Stomach (tissue), 8 donors: ENCODE measurements at regions not wholly inside any gene's neighbourhood (a gene's known extent, or its start where the extent isn't known, plus 50 kb on each side); places are given as distances from the start of the nearest gene placed in this dataset.

ENCODE experiments used
- DNase-seq, 2 donors: peaks; one replicate each; pipeline versions ENCODE4 v3.0.0 to v3.0.0-alpha.2; 2013 to 2019
- H3K27ac ChIP-seq, 5 donors: fragments of 200-600 bp in 4 of 5; sonication (generic) in 4 of 5; one replicate each; pipeline ENCODE4 v1.5.1; 2013 to 2019; ENCODE audit warnings: mild to moderate bottlenecking in 1 of 5, moderate library complexity in 1 of 5
- H3K27me3 ChIP-seq, 3 donors: fragments of 200-600 bp; sonication (generic); one replicate each; pipeline ENCODE4 v1.5.1; 2017 to 2019; ENCODE audit warnings: mixed run types in 1 of 3
- H3K36me3 ChIP-seq, 4 donors: fragments of 200-600 bp; sonication (generic); 1 replicate in 3 of 4; 2 replicates in 1 of 4; pipeline ENCODE4 v1.5.1; 2016 to 2019
- H3K4me1 ChIP-seq, 4 donors: fragments of 200-600 bp; sonication (generic); one replicate each; pipeline ENCODE4 v1.5.1; 2016 to 2019
- H3K4me3 ChIP-seq, 4 donors: fragments of 200-600 bp; sonication (generic) in 3 of 4; one replicate each; pipeline ENCODE4 v1.5.1; 2016 to 2019; ENCODE audit warnings: mild to moderate bottlenecking in 1 of 4
- H3K9me3 ChIP-seq, 4 donors: fragments of 200-600 bp; sonication (generic); one replicate each; pipeline ENCODE4 v1.5.1; 2016 to 2019
- EP300 ChIP-seq: sonication (generic); formaldehyde crosslinking; IDR thresholded peaks from one replicate; pipeline ENCODE4 v1.6.1; 2017; ENCODE audit warnings: antibody characterized with exemption
- POLR2A ChIP-seq, 4 donors: fragments of 450-650 bp; IDR thresholded peaks; one replicate each; pipeline ENCODE4 v1.6.1; 2016; ENCODE audit warnings: antibody characterized with exemption in 4 of 4, control low read depth in 2 of 4, mild to moderate bottlenecking in 1 of 4, moderate library complexity in 1 of 4
- POLR2AphosphoS5 ChIP-seq, 3 donors: sonication (generic); formaldehyde crosslinking; IDR thresholded peaks; one replicate each; pipeline ENCODE4 v1.6.1; 2016; ENCODE audit warnings: antibody characterized with exemption in 3 of 3
- WGBS, 5 donors: extraction: QIAGEN DNeasy Blood & Tissue Kit in 3 of 5; methylation state at CpG; one replicate each; pipeline versions ENCODE4 v1.1.5 to v1.1.7; 2013 to 2018; 5-methylcytosine and 5-hydroxymethylcytosine counted together
- intact Hi-C: fragments of 100-400 bp; cut with DNase I; formaldehyde crosslinking; loops from one replicate; pipeline ENCODE4 v1.15.1; 2023; ENCODE audit warnings: low total_unique reads
- TF ChIP-seq, protein P1 (sequence below), 7 experiments: fragments of 450-650 bp in 4 of 7; fragments of 200-600 bp in 3 of 7; sonication (generic) in 3 of 7; IDR thresholded peaks; one replicate each; pipeline ENCODE4 v1.5.1; 2016 to 2019; ENCODE audit warnings: antibody characterized with exemption in 7 of 7, control low read depth in 2 of 7, mild to moderate bottlenecking in 1 of 7
- donor health status: healthy with polysubstance abuse.
- donor health status: Bipolar disorder and iron deficiency.
- donor health status: healthy.

GRCh38 chr12:4074129-4074528 lies 199.4 kb upstream of the CCND2 start:
- 77 to 88% (median 84%) methylated on average over 4 of the region's 4 CpGs for WGBS, 5 donors
- peaks cover 0 to 3% (median 0%) of the 10 kb centered on the region in 4 donors for H3K9me3 ChIP-seq
- DNase-seq = no peak
- TF ChIP-seq, protein P1, sequence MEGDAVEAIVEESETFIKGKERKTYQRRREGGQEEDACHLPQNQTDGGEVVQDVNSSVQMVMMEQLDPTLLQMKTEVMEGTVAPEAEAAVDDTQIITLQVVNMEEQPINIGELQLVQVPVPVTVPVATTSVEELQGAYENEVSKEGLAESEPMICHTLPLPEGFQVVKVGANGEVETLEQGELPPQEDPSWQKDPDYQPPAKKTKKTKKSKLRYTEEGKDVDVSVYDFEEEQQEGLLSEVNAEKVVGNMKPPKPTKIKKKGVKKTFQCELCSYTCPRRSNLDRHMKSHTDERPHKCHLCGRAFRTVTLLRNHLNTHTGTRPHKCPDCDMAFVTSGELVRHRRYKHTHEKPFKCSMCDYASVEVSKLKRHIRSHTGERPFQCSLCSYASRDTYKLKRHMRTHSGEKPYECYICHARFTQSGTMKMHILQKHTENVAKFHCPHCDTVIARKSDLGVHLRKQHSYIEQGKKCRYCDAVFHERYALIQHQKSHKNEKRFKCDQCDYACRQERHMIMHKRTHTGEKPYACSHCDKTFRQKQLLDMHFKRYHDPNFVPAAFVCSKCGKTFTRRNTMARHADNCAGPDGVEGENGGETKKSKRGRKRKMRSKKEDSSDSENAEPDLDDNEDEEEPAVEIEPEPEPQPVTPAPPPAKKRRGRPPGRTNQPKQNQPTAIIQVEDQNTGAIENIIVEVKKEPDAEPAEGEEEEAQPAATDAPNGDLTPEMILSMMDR (IDR thresholded peaks at IDR 0.05) = no peak
- TF ChIP-seq EP300 = no peak
- TF ChIP-seq POLR2A (IDR thresholded peaks at IDR 0.05) = no peak
- TF ChIP-seq POLR2AphosphoS5 (IDR thresholded peaks at IDR 0.05) = no peak
- no peak overlapping the region for H3K4me3 ChIP-seq
- H3K27ac ChIP-seq = no peak overlapping the region
- no peaks in the 10 kb centered on the region for H3K36me3 ChIP-seq
- no peaks in the 10 kb centered on the region for H3K27me3 ChIP-seq
- intact Hi-C loops = no loop called here
- H3K4me1 ChIP-seq = no peaks in the 10 kb centered on the region

GRCh38 chr12:4069670-4070010 lies 196.4 kb upstream of the PARP11 start:
- Histone ChIP-seq H3K27me3 (no peaks in the 10 kb centered on the region), H3K36me3 (no peaks in the 10 kb centered on the region), H3K4me1 (no peaks in the 10 kb centered on the region), H3K27ac (no peak overlapping the region), H3K9me3 (no peaks in the 10 kb centered on the region), H3K4me3 (no peak overlapping the region)
- intact Hi-C loops = no loop called here
- DNase-seq = no peak
- TF ChIP-seq POLR2AphosphoS5 (IDR thresholded peaks at IDR 0.05) (no peak), POLR2A (IDR thresholded peaks at IDR 0.05) (no peak), EP300 (no peak)
- TF ChIP-seq, protein P1 (IDR thresholded peaks at IDR 0.05) = no peak
- 90 to 95% (median 93%) methylated on average over 3 of the region's 3 CpGs for whole genome bisulfite sequencing, 5 donors

GRCh38 chr12:4068981-4069669 lies 195.9 kb upstream of the PARP11 start:
- no peak for DNase-seq
- no peaks in the 10 kb centered on the region for H3K36me3 ChIP-seq
- no peaks in the 10 kb centered on the region for H3K9me3 ChIP-seq
- no peak overlapping the region for H3K27ac ChIP-seq
- H3K27me3 ChIP-seq = no peaks in the 10 kb centered on the region
- intact Hi-C loops = no loop called here
- no peaks in the 10 kb centered on the region for H3K4me1 ChIP-seq
- no peak overlapping the region for H3K4me3 ChIP-seq
- 3 to 24% (median 10%) methylated on average over 2 of the region's 2 CpGs for WGBS, 5 donors
- TF ChIP-seq, protein P1 (IDR thresholded peaks at IDR 0.05) = no peak
- TF ChIP-seq POLR2AphosphoS5 (IDR thresholded peaks at IDR 0.05) (no peak), POLR2A (IDR thresholded peaks at IDR 0.05) (no peak), EP300 (no peak)

- no peaks in the 10 kb centered on the region for H3K36me3 ChIP-seq
- WGBS, 5 donors = 56 to 65% (median 59%) methylated on average over 5 of the region's 5 CpGs
These were observed 190.8 kb upstream of the PARP11 start for GRCh38 chr12:4064008-4064407.

More at GRCh38 chr12:4064008-4064407, 190.8 kb upstream of the PARP11 start:
- H3K9me3 ChIP-seq = no peaks in the 10 kb centered on the region
- intact Hi-C loops = no loop called here
- no peaks in the 10 kb centered on the region for H3K4me1 ChIP-seq
- DNase-seq = no peak
- H3K4me3 ChIP-seq = no peak overlapping the region
- TF ChIP-seq EP300 (no peak), POLR2A (IDR thresholded peaks at IDR 0.05) (no peak), POLR2AphosphoS5 (IDR thresholded peaks at IDR 0.05) (no peak)
- TF ChIP-seq, protein P1 (IDR thresholded peaks at IDR 0.05) = no peak
- no peaks in the 10 kb centered on the region for H3K27me3 ChIP-seq
- no peak overlapping the region for H3K27ac ChIP-seq
